ENCODE measurements at regions not wholly inside any gene's neighbourhood (a gene's known extent, or its start where the extent isn't known, plus 50 kb on each side); places are given as distances from the start of the nearest gene placed in this dataset.

DNA sequence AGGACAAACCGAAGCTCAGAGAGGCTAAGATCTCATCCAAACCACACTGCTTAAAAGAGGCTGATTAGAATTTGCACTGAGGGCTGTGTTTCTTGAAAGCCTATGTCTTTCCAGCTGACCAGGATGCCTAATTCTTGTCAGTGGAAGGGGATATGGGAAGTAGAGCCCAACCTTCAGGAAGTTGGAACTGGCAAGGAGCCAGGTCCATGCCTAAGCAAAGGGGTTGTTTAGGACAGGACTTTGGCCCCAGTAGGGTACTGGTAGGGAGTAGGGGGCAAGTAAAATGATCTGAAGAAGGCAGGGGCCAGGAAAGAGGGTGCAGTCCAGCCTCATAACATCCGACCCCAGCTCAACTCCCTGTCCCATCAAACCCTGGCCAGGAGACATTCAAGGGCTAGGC lies 130.9 kb downstream of the GAS1 start:
- intact Hi-C loops (cut with DNase I, micrococcal nuclease) = no loop called here
- Histone ChIP-seq H3K36me3 (ENCODE audit: low read depth) (no peaks in the 10 kb centered on the region), H3K4me1 (ENCODE audit: low read depth) (no peaks in the 10 kb centered on the region), H3K4me3 (no peak overlapping the region), H3K9me3 (peaks cover 4% of the 10 kb centered on the region)
- ATAC-seq (no peak), DNase-seq (no peak)
- TF ChIP-seq, protein P1, sequence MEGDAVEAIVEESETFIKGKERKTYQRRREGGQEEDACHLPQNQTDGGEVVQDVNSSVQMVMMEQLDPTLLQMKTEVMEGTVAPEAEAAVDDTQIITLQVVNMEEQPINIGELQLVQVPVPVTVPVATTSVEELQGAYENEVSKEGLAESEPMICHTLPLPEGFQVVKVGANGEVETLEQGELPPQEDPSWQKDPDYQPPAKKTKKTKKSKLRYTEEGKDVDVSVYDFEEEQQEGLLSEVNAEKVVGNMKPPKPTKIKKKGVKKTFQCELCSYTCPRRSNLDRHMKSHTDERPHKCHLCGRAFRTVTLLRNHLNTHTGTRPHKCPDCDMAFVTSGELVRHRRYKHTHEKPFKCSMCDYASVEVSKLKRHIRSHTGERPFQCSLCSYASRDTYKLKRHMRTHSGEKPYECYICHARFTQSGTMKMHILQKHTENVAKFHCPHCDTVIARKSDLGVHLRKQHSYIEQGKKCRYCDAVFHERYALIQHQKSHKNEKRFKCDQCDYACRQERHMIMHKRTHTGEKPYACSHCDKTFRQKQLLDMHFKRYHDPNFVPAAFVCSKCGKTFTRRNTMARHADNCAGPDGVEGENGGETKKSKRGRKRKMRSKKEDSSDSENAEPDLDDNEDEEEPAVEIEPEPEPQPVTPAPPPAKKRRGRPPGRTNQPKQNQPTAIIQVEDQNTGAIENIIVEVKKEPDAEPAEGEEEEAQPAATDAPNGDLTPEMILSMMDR (IDR thresholded peaks at IDR 0.05) = no peak

DNA sequence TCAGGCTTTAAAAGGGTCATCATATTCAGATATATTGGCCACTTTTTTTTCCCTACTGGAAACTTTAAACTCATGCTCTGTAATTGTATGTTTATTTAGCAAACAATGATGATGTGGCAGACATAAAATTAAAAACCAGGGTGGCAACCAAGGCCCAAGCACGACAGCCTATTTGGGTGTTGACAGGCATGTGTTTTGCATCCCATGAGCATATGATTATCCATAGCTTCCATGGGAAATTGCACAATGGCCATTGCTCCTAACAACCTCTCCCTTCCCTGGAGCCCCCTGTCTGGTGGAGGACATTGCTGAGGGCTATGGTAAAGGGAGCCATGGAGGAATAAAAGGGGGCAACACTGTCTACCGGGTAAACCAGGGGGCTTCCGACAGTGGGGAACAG lies 134.7 kb downstream of the GAS1 start:
- H3K9me3 ChIP-seq = no peaks in the 10 kb centered on the region
- TF ChIP-seq, protein P1 (IDR thresholded peaks at IDR 0.05) = no peak
- no peak overlapping the region for H3K4me3 ChIP-seq
- H3K4me1 ChIP-seq (ENCODE audit: low read depth) = no peaks in the 10 kb centered on the region
- intact Hi-C loops (cut with DNase I, micrococcal nuclease) = no loop called here
- DNase-seq (no peak), ATAC-seq (no peak)
- no peaks in the 10 kb centered on the region for H3K36me3 ChIP-seq (ENCODE audit: low read depth)

DNA sequence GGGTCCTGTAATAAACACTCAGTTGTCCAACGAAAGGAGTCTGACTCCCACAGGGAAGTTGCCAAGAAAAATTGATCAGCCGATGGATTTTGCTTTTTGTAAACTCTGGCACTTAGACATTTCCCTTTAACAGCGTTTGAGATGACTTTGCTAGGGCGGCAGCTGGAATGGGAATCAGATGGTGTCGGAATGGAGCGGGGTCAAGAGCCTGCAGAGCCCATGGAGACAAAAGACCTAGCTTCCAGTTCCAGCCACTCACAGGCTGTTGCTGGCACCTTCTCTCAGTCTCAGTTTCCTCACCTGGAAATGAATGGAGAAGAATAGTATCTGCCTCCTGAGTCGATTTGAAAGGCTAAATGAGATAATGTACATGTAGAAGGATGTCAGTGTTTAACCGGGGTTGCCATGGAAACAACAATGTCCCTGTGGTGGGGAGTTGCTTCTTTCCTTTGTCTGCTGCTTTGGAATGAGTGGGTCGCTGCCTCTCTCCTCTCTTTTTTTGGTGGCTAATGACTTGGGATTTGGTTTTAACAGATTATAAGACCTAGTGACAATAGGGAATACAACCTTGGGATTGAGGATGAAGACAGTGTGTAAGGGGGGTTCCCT lies 137.4 kb downstream of the GAS1 start:
- no peak for DNase-seq
- H3K36me3 ChIP-seq (ENCODE audit: low read depth) = no peaks in the 10 kb centered on the region
- H3K4me1 ChIP-seq (ENCODE audit: low read depth) = no peaks in the 10 kb centered on the region
- intact Hi-C loops (cut with DNase I, micrococcal nuclease) = no loop called here
- H3K4me3 ChIP-seq = no peak overlapping the region
- no peak for ATAC-seq
- H3K9me3 ChIP-seq = no peaks in the 10 kb centered on the region
- TF ChIP-seq, protein P1 (IDR thresholded peaks at IDR 0.05) = no peak

DNA sequence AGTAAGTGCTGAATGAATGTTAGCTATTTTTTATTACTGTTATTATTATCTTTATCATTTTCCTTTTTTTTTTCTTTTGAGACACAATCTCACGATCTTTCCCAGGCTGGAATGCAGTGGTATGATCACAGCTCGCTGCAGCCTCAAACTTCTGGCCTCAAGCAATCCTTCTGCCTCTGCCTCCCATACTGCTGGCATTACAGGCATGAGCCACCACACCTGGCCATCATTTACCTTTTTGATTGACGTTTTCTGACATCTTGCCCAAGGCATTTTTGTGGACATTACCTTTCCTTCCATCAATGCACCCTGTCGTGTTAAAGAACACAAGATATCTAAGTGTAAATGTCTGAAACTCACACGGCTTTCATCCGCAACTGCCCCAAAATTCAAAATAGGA lies 138.2 kb downstream of the GAS1 start:
- H3K4me1 ChIP-seq (ENCODE audit: low read depth) = no peaks in the 10 kb centered on the region
- intact Hi-C loops (cut with DNase I, micrococcal nuclease) = no loop called here
- no peaks in the 10 kb centered on the region for H3K9me3 ChIP-seq
- no peak overlapping the region for H3K4me3 ChIP-seq
- ATAC-seq = no peak
- no peaks in the 10 kb centered on the region for H3K36me3 ChIP-seq (ENCODE audit: low read depth)
- DNase-seq = no peak
- TF ChIP-seq, protein P1 (IDR thresholded peaks at IDR 0.05) = no peak

DNA sequence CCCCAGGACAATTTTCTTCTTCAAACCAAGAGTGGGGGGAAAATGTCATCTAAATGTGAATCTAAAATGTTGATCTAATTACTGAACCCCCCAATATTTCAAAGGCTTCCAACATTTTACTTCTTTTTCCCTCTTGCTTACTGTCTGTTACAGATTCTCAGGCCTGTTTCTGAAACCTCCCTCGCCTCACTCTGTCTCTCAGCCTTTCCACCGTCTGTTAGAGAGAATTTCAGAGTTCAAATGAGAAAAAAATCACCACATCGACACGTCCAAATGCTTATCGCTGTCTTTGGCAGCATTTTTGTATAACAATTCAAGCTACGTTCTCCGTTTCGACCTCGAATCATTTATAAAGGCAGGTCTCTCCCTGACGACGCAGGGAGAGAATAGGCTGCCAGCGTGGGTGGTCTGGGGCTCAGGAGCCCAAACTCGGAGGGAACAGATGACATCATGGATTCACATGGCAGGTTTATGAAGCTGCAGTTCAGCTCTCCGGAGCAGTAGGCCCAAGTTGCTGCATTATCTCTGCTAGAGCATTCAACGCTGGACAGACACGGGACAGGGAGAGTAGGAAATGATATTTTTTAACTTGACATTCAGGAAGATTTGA lies 139.8 kb downstream of the GAS1 start:
- DNase-seq (no peak), ATAC-seq (no peak)
- intact Hi-C loops (cut with DNase I, micrococcal nuclease) = no loop called here
- TF ChIP-seq, protein P1 (IDR thresholded peaks at IDR 0.05) = no peak
- H3K9me3 ChIP-seq = no peaks in the 10 kb centered on the region
- H3K4me3 ChIP-seq = no peak overlapping the region
- no peaks in the 10 kb centered on the region for H3K4me1 ChIP-seq (ENCODE audit: low read depth)
- no peaks in the 10 kb centered on the region for H3K36me3 ChIP-seq (ENCODE audit: low read depth)
